ENCODE measurements at regions not wholly inside any gene's neighbourhood (a gene's known extent, or its start where the extent isn't known, plus 50 kb on each side); places are given as distances from the start of the nearest gene placed in this dataset.

DNA sequence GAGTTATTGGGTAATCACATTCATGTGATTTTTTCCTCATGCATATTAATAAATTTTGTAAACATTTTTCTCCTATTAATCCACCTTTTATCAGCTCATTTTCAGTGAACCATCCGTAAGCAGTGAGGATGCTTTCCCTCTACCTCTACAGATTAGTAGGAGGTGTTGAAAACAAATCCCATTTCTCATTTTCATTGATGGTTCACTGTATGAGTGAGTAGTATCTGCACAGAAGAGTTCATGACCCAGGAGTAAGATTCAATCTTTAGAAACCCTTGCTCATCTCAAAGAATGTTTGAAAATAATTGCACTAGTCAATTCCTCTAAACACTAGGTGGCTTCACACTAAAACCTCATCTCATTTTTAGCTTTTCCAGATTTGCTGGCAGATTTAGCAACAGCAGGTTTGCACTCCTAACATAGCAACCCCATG is 440.0 kb downstream of the HAO1 start:
- Mint-ChIP-seq H3K4me1 (no peaks in the 10 kb centered on the region), H3K27me3 (no peaks in the 10 kb centered on the region), H3K36me3 (ENCODE audit: low read depth) (no peaks in the 10 kb centered on the region), H3K4me3 (no peak overlapping the region), H3K9me3 (ENCODE audit: low read depth) (no peaks in the 10 kb centered on the region), H3K27ac (no peak overlapping the region)
- intact Hi-C loops (cut with DNase I, micrococcal nuclease) = no loop called here
- ATAC-seq = no peak
- ChIA-PET CTCF (no interaction called here), POLR2A (no interaction called here)
- DNase-seq = no peak

DNA sequence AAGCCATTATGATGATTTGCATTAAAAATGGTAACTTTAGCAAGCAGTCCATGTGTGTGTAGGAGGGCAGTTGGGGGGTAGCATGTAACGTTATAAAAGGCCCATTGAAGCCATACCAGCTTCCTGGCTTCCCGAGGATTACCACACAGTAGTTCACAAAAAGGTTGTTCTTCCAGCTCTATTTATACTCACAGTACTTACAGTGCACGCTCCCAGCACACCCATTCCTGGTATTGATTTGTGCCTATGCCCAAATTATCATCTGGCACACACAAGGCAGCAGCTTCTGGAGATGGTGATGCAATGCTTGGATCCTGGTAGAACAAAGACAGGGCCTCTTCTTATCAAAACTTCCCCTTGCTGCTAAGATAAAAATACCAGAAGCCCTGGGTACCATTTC is 436.8 kb downstream of the HAO1 start:
- no peak overlapping the region for H3K27ac Mint-ChIP-seq
- DNase-seq = no peak
- H3K4me1 Mint-ChIP-seq = no peaks in the 10 kb centered on the region
- no peak overlapping the region for H3K4me3 Mint-ChIP-seq
- ChIA-PET POLR2A (no interaction called here), CTCF (no interaction called here)
- no peaks in the 10 kb centered on the region for H3K9me3 Mint-ChIP-seq (ENCODE audit: low read depth)
- ATAC-seq = no peak
- intact Hi-C loops (cut with DNase I, micrococcal nuclease) = no loop called here
- H3K36me3 Mint-ChIP-seq (ENCODE audit: low read depth) = no peaks in the 10 kb centered on the region
- no peaks in the 10 kb centered on the region for H3K27me3 Mint-ChIP-seq

DNA sequence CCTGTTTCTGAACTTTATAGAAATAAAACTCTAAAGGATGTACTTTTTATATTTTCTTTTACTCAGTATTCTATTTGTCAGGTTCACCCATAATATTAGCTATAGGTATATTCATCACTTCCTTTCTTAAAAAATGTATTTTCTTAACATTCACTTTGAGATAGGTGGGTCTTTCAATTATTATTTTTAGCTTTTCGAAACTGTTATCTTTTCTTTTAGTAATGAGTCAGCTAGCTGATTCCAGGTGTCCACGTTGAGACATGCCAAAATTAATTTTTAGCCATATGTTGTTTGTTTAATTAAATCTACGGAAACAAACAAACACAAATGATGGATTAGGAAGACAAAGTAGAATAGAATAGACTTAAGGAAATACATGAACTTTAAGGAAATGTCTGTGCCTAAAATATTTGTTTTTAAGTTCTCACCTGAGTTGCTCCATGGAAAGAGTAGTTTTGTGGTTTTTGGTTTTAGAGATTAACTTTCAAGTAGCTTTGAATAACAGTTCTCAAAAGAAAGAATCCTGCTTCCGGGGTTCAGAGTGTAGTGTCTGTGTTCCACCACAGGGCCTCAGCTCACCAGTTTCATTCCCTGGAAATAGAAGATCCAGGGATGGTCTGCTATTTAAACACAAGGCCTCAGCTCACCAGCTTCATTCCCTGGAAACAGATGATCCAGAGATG is 435.0 kb downstream of the HAO1 start:
- Mint-ChIP-seq H3K4me3 (no peak overlapping the region), H3K4me1 (no peaks in the 10 kb centered on the region), H3K27ac (no peak overlapping the region), H3K27me3 (no peaks in the 10 kb centered on the region), H3K36me3 (ENCODE audit: low read depth) (no peaks in the 10 kb centered on the region), H3K9me3 (ENCODE audit: low read depth) (no peaks in the 10 kb centered on the region)
- no peak for ATAC-seq
- intact Hi-C loops (cut with DNase I, micrococcal nuclease) = no loop called here
- DNase-seq = no peak
- ChIA-PET CTCF (no interaction called here), POLR2A (no interaction called here)

DNA sequence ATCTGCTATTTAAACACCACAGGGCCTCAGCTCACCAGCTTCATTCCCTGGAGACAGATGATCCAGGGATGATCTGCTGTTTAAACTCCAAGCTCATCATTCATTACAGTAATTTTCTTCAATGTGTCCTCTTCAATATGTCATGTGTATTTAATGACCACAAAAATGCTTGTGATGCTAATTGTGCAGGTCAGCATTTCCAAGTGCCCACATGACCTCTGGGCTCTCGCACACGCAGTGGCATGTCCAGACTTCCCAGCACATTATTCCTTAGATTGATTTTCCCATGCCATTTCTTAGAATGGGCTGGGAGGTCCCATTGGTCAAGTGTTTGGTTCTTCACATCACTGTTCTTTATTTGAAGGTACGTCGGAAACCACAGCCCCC is 434.4 kb downstream of the HAO1 start:
- Mint-ChIP-seq H3K4me3 (no peak overlapping the region), H3K27ac (no peak overlapping the region), H3K36me3 (ENCODE audit: low read depth) (no peaks in the 10 kb centered on the region), H3K27me3 (no peaks in the 10 kb centered on the region), H3K4me1 (no peaks in the 10 kb centered on the region), H3K9me3 (ENCODE audit: low read depth) (no peaks in the 10 kb centered on the region)
- intact Hi-C loops (cut with DNase I, micrococcal nuclease) = no loop called here
- DNase-seq (no peak), ATAC-seq (no peak)
- POLR2A ChIA-PET = no interaction called here
- CTCF ChIA-PET = no interaction called here

DNA sequence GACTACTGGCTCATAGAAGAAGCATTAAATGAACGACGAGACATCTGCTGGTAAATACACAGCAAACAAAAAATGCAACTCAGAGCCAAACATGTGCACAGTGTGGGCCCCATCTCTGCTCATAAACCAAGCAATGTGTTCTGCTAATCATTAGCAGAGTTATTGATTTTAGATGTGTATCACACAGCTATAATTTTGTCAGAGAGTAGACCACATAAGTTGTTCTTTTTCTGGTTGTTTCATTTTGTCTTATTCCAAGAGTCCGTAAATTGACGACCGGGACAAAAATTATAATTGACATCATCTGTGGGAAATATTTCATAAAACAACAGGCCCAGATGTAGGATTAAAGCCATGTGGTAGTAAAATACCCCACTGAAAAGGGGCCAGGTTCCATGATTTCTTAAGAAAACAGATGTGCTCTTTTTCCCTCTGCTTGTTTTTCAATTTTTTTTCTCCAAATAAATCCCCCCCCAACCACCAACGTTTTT is 423.6 kb downstream of the HAO1 start:
- Mint-ChIP-seq H3K27ac (no peak overlapping the region), H3K9me3 (ENCODE audit: low read depth) (no peaks in the 10 kb centered on the region), H3K4me1 (no peaks in the 10 kb centered on the region), H3K36me3 (ENCODE audit: low read depth) (no peaks in the 10 kb centered on the region), H3K27me3 (no peaks in the 10 kb centered on the region), H3K4me3 (no peak overlapping the region)
- DNase-seq (no peak), ATAC-seq (no peak)
- ChIA-PET CTCF (no interaction called here), POLR2A (no interaction called here)
- intact Hi-C loops (cut with DNase I, micrococcal nuclease) = no loop called here

DNA sequence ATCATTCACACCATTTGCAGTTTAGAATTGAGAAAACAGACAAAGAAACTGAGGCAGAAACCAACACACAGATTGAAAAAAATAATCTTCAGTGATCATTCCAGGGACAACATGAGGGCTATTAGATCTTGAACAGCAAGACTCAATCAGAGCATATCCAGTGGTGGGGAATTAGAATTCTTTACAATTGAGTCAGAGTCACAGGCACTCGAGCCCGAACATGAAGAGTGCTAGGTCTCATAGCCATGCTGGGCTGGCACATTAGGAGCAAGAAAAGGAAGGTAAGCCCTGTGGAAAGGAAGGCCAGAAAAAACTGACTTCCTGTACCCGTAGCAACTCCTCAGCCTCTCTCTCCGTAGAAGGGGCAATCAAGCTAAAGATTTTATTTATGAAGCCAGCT is 419.9 kb downstream of the HAO1 start:
- H3K36me3 Mint-ChIP-seq (ENCODE audit: low read depth) = no peaks in the 10 kb centered on the region
- ATAC-seq = no peak
- POLR2A ChIA-PET = no interaction called here
- H3K27ac Mint-ChIP-seq = no peak overlapping the region
- no peaks in the 10 kb centered on the region for H3K4me1 Mint-ChIP-seq
- no peak for DNase-seq
- CTCF ChIA-PET = no interaction called here
- H3K4me3 Mint-ChIP-seq = no peak overlapping the region
- intact Hi-C loops (cut with DNase I, micrococcal nuclease) = no loop called here
- H3K9me3 Mint-ChIP-seq (ENCODE audit: low read depth) = peaks cover 4% of the 10 kb centered on the region
- no peaks in the 10 kb centered on the region for H3K27me3 Mint-ChIP-seq

DNA sequence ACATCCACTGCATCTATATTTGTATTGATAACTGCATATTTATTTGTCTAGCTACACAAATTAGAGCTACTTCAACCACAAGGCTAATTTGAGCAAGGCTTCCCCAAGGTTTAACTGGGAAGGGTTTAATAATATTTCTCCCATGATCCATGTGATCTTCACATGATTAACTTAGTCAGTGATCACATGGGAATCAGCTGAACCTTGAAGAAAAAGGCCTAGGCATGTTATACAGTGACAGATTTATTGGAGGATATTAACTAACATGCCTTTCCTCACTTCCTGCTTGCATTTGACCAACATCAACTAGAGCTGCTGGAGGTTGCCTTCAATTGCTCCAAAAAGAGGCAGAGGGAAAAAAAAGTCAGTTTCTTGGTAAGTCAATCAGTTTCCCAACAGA is 417.0 kb downstream of the HAO1 start:
- Mint-ChIP-seq H3K27ac (no peak overlapping the region), H3K36me3 (ENCODE audit: low read depth) (no peaks in the 10 kb centered on the region), H3K27me3 (no peaks in the 10 kb centered on the region), H3K4me1 (no peaks in the 10 kb centered on the region), H3K4me3 (no peak overlapping the region), H3K9me3 (ENCODE audit: low read depth) (peaks cover 11% of the 10 kb centered on the region)
- ChIA-PET POLR2A (no interaction called here), CTCF (interaction anchor here (1.3 kb wide), 1 partner anchor 10 kb away, joined by 3 read pairs; no protein-coding TSS in a partner anchor)
- ATAC-seq = no peak
- DNase-seq = no peak
- intact Hi-C loops (cut with DNase I, micrococcal nuclease) = no loop called here

DNA sequence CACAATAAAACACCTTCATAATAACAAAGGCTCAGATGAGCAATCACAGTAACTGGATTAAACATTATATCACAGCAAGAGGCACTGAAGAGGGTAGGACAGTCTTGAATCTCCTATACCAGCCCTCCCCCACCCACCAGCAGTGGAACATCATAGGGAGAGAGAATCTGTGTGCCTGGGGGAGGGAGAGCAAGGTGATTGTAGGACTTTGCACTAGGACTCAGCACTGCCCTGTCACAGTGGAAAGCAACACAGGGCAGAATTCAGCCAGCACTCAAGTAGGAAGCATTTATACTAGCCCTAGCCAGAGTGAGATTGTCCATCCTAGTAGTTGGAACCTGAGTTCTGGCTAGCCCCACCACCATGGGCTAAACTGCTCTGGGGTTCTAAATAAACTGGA is 400.2 kb downstream of the HAO1 start:
- no peak for ATAC-seq
- intact Hi-C loops (cut with DNase I, micrococcal nuclease) = no loop called here
- Mint-ChIP-seq H3K4me3 (no peak overlapping the region), H3K27ac (no peak overlapping the region), H3K27me3 (no peaks in the 10 kb centered on the region), H3K9me3 (ENCODE audit: low read depth) (no peaks in the 10 kb centered on the region), H3K4me1 (no peaks in the 10 kb centered on the region), H3K36me3 (ENCODE audit: low read depth) (no peaks in the 10 kb centered on the region)
- ChIA-PET CTCF (interaction anchor here (0.8 kb wide), 1 partner anchor 35 kb away, joined by 4 read pairs; no protein-coding TSS in a partner anchor), POLR2A (no interaction called here)
- no peak for DNase-seq

DNA sequence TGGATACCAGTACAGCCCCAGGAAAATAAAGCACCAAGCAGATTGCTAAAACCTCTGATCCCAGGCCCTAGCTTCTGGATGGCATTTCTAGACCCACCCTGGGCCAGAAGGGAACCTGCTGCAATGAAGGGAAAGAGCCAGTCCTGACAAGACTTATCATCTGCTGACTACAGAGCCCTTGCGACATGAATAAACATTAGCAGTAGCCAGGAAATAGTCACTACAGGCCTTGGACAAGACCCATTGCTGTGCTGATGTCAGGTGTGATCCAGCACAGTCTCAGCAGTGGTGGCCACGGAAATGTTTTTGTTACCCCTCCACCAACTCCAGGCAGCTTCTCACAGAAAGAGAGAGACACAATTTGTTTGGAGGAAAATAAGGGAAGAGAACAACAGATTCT is 399.3 kb downstream of the HAO1 start:
- no peaks in the 10 kb centered on the region for H3K27me3 Mint-ChIP-seq
- intact Hi-C loops (cut with DNase I, micrococcal nuclease) = no loop called here
- ChIA-PET CTCF (interaction anchor here (0.8 kb wide), 1 partner anchor 36 kb away, joined by 4 read pairs; no protein-coding TSS in a partner anchor), POLR2A (no interaction called here)
- H3K4me1 Mint-ChIP-seq = no peaks in the 10 kb centered on the region
- ATAC-seq = no peak
- no peak overlapping the region for H3K27ac Mint-ChIP-seq
- no peaks in the 10 kb centered on the region for H3K36me3 Mint-ChIP-seq (ENCODE audit: low read depth)
- no peaks in the 10 kb centered on the region for H3K9me3 Mint-ChIP-seq (ENCODE audit: low read depth)
- H3K4me3 Mint-ChIP-seq = no peak overlapping the region
- no peak for DNase-seq

DNA sequence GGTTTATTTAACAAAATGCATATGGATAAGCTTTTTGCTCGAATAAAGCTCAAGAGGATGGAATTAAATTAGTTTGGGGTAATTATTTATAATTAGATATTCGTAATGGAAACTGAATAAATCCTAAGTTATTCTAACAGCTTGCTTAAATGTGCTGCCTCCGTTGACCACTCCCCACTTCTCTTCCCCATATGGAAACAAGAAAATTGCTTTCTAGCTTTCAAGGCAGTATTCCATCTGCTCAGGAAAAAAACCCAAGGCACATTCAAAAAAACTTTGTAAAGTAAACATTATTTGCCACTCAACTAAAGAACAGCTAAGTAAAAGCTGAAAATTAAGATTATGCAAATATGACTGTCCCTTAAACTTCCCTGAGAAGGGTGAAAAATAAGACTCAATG is 369.2 kb downstream of the HAO1 start:
- Mint-ChIP-seq H3K36me3 (ENCODE audit: low read depth) (no peaks in the 10 kb centered on the region), H3K27ac (no peak overlapping the region), H3K27me3 (no peaks in the 10 kb centered on the region), H3K4me1 (no peaks in the 10 kb centered on the region), H3K9me3 (ENCODE audit: low read depth) (peaks cover 4% of the 10 kb centered on the region), H3K4me3 (no peak overlapping the region)
- no peak for ATAC-seq
- ChIA-PET POLR2A (no interaction called here), CTCF (no interaction called here)
- no peak for DNase-seq
- intact Hi-C loops (cut with DNase I, micrococcal nuclease) = no loop called here

DNA sequence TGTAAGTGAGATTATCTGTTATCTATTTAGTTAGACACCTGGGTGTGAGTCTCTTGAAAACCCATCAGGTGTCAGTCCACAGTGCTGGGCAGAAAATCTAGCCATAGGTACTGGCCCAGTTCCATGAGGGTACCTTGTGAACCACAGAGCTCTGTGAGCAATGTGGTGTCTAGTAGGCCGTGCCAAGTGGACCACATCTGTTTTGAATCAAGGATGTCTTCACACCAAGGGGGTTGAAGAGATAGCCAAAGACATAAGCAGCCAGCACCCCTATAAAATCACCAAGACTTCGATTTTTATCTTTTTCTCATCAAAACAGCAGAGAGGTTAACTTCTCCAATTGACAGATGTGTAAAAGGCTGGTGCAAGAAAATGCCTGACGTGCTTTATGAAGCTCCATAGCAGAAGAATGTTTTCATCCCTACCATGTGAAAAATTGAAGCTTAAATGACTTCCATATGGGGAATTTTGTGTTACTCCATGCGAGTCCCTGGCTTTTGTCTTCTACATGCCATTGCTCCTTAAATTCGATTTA is 368.7 kb downstream of the HAO1 start:
- ChIA-PET CTCF (no interaction called here), POLR2A (no interaction called here)
- no peaks in the 10 kb centered on the region for H3K27me3 Mint-ChIP-seq
- no peaks in the 10 kb centered on the region for H3K36me3 Mint-ChIP-seq (ENCODE audit: low read depth)
- H3K9me3 Mint-ChIP-seq (ENCODE audit: low read depth) = peaks cover 5% of the 10 kb centered on the region
- intact Hi-C loops (cut with DNase I, micrococcal nuclease) = no loop called here
- DNase-seq (no peak), ATAC-seq (no peak)
- H3K4me3 Mint-ChIP-seq = no peak overlapping the region
- H3K4me1 Mint-ChIP-seq = no peaks in the 10 kb centered on the region
- no peak overlapping the region for H3K27ac Mint-ChIP-seq

DNA sequence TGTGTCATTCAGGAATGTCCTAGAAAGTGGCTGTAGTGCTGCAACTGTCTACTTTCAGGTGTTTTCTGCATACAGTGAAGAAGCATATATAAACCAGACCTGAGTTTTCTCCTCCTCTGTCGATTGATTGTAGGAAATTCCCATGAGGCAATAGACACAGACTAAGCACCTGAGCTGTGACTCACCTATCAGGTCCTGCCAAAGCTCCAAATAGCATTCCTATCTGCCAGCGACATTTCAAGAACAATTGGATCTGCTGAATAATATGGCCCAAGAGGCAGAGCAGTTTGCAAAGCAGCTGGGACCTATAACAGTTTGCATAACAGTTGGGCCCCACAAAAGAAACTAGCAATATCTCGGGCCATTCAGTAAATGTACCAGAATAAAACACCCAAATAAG is 360.4 kb downstream of the HAO1 start:
- ATAC-seq (no peak), DNase-seq (no peak)
- Mint-ChIP-seq H3K4me3 (no peak overlapping the region), H3K4me1 (no peaks in the 10 kb centered on the region), H3K27me3 (no peaks in the 10 kb centered on the region), H3K36me3 (ENCODE audit: low read depth) (no peaks in the 10 kb centered on the region), H3K9me3 (ENCODE audit: low read depth) (peaks cover 13% of the 10 kb centered on the region), H3K27ac (no peak overlapping the region)
- POLR2A ChIA-PET = no interaction called here
- intact Hi-C loops (cut with DNase I, micrococcal nuclease) = no loop called here
- CTCF ChIA-PET = no interaction called here
